Muscle of leg (tissue), 3 donors: ENCODE measurements at regions not wholly inside any gene's neighbourhood (a gene's known extent, or its start where the extent isn't known, plus 50 kb on each side); places are given as distances from the start of the nearest gene placed in this dataset.

ENCODE experiments used
- DNase-seq: peaks from one replicate; pipeline ENCODE4 v3.0.0; 2013
- H3K27ac ChIP-seq: one replicate; pipeline ENCODE4 v1.5.1; 2013; ENCODE audit warnings: mild to moderate bottlenecking, low read length, control low read depth
- H3K27me3 ChIP-seq: one replicate; pipeline ENCODE4 v1.6.1; 2013; ENCODE audit warnings: low read length; ENCODE audit not compliant: control insufficient read depth, insufficient read depth
- H3K36me3 ChIP-seq: one replicate; pipeline ENCODE4 v1.6.1; 2013; ENCODE audit warnings: low read length; ENCODE audit not compliant: control insufficient read depth, insufficient read depth
- H3K4me1 ChIP-seq: one replicate; pipeline ENCODE4 v1.6.1; 2013; ENCODE audit warnings: low read length; ENCODE audit not compliant: control insufficient read depth, insufficient read depth
- H3K4me3 ChIP-seq: one replicate; pipeline ENCODE4 v1.5.1; 2013; ENCODE audit warnings: low read length, control low read depth
- H3K9me3 ChIP-seq: replicated peaks from 2 replicates; pipeline ENCODE4 v1.6.1; 2013; ENCODE audit warnings: low read depth, low read length; ENCODE audit not compliant: control insufficient read depth
- WGBS: methylation state at CpG from one replicate; pipeline ENCODE4 v1.1.5; 2013; ENCODE audit warnings: missing lambda C conversion rate; ENCODE audit not compliant: insufficient coverage; 5-methylcytosine and 5-hydroxymethylcytosine counted together

- Histone ChIP-seq H3K36me3 (no peaks in the 10 kb centered on the region), H3K27ac (no peak overlapping the region)
- WGBS: no CpG with 5 or more reads among the region's 2 CpGs
Observed at GRCh38 chr12:91542666-91543065, 360.0 kb upstream of the DCN start.

GRCh38 chr12:91542067-91542466, 359.4 kb upstream of the DCN start:
- Histone ChIP-seq H3K4me1 (no peaks in the 10 kb centered on the region), H3K9me3 (peaks cover 2% of the 10 kb centered on the region), H3K27me3 (no peaks in the 10 kb centered on the region), H3K27ac (no peak overlapping the region), H3K4me3 (no peak overlapping the region), H3K36me3 (no peaks in the 10 kb centered on the region)
- no CpG with 5 or more reads among the region's 1 CpG for WGBS
- no peak for DNase-seq

More at GRCh38 chr12:91542666-91543065, 360.0 kb upstream of the DCN start:
- H3K4me3 ChIP-seq: no peak overlapping the region
- no peaks in the 10 kb centered on the region for H3K4me1 ChIP-seq
- no peaks in the 10 kb centered on the region for H3K27me3 ChIP-seq
- peaks cover 2% of the 10 kb centered on the region for H3K9me3 ChIP-seq
- DNase-seq: no peak

DNA sequence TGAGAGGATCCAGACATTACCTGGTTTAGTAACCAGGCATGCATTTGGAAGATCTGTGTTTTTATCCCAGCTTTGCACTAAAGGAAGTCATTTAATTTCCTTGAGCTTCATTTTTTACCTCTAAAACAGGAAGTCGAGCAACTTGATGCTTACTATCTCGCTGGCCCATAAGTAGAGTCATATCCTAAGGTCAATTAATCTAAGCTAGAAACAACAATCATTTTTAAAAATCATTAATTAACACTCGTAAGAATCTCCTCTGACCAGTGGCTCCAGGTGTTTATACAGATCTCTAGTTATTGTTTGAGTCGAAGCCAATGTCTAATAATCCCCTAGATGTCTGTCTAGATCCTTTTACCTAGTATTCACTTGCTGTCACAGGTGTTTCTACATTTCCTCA, 355.8 kb upstream of the DCN start:
- DNase-seq: no peak
- Histone ChIP-seq H3K27me3 (no peaks in the 10 kb centered on the region), H3K9me3 (no peaks in the 10 kb centered on the region), H3K36me3 (no peaks in the 10 kb centered on the region), H3K27ac (no peak overlapping the region), H3K4me1 (no peaks in the 10 kb centered on the region), H3K4me3 (no peak overlapping the region)
- 71% methylated on average over 2 of the region's 4 CpGs for WGBS

- Histone ChIP-seq H3K4me1 (no peaks in the 10 kb centered on the region), H3K27ac (no peak overlapping the region), H3K36me3 (no peaks in the 10 kb centered on the region), H3K4me3 (no peak overlapping the region), H3K27me3 (no peaks in the 10 kb centered on the region), H3K9me3 (peaks cover 2% of the 10 kb centered on the region)
- no CpG with 5 or more reads among the region's 1 CpG for WGBS
- no peak for DNase-seq
Observed at GRCh38 chr12:91533366-91533765, 350.7 kb upstream of the DCN start.

DNA sequence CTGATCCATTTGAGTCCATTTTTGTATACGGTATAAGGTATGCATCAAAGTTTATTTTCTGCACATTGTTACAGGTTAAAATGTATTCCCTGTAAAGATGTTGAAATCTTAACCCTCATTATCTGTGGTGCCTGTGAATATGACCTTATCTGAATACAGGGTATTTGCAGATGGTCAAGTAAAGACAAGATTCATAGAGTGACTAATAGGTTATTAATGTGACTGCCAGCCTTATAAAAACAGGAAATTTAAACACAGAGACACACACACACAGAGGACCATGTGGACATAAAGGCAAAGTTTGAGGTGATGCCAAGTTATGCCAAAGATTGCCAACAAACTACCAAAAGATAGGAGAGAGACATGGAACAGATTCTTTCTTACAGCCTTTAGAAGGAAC, 347.2 kb upstream of the DCN start:
- no peaks in the 10 kb centered on the region for H3K36me3 ChIP-seq
- no peaks in the 10 kb centered on the region for H3K27me3 ChIP-seq
- no CpG with 5 or more reads among the region's 1 CpG for WGBS
- H3K4me3 ChIP-seq: no peak overlapping the region
- no peak overlapping the region for H3K27ac ChIP-seq
- DNase-seq: no peak
- H3K4me1 ChIP-seq: no peaks in the 10 kb centered on the region
- peaks cover 2% of the 10 kb centered on the region for H3K9me3 ChIP-seq

GRCh38 chr12:91523831-91524230, 341.2 kb upstream of the DCN start:
- H3K4me3 ChIP-seq: no peak overlapping the region
- 50% methylated on average over 1 of the region's 4 CpGs for WGBS
- H3K9me3 ChIP-seq: no peaks in the 10 kb centered on the region

GRCh38 chr12:91516695-91517047, 334.1 kb upstream of the DCN start:
- no peaks in the 10 kb centered on the region for H3K9me3 ChIP-seq
- H3K27me3 ChIP-seq: no peaks in the 10 kb centered on the region
- no peak for DNase-seq
- H3K36me3 ChIP-seq: no peaks in the 10 kb centered on the region
- H3K4me1 ChIP-seq: no peaks in the 10 kb centered on the region
- H3K27ac ChIP-seq: no peak overlapping the region
- no peak overlapping the region for H3K4me3 ChIP-seq

More at GRCh38 chr12:91523831-91524230, 341.2 kb upstream of the DCN start:
- H3K27ac ChIP-seq: no peak overlapping the region
- H3K36me3 ChIP-seq: no peaks in the 10 kb centered on the region
- H3K27me3 ChIP-seq: no peaks in the 10 kb centered on the region
- no peaks in the 10 kb centered on the region for H3K4me1 ChIP-seq
- DNase-seq: no peak

DNA sequence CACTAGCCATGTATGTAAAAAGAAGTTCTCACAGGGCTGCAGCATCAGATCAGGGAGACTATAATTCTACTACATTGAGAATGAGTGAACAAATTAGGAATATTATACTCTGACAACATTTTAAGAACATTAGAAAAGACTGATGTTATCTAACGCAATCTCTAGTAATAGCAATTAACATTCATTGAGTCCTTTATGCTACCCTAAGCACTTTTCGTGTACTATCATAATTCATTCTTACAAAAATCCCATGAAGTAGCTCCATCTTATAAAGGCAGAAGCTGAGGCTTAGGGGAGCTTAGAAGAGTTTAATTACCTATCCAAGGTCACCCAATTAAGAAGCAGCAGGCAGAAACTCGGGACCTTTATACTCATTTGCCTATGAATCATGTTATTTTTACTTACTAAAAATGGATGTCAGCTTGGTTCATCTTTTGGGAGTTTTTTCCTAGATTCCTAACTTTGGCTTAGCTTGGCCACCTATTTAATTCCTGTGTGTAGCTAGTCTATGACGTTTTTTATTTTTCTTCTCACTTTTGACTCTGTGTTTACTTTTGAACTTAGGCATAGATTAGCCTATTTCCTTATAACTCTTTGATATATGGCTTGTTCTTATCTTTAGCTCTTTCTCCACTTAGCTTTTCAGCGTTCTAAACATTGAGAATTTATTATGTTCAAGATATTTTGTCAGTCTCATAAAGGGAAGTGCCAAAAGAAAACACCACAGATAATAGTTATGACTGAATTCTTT, 333.5 kb upstream of the DCN start:
- H3K36me3 ChIP-seq: no peaks in the 10 kb centered on the region
- H3K27me3 ChIP-seq: no peaks in the 10 kb centered on the region
- H3K4me1 ChIP-seq: no peaks in the 10 kb centered on the region
- no peak overlapping the region for H3K4me3 ChIP-seq
- DNase-seq: no peak
- WGBS: no CpG with 5 or more reads among the region's 5 CpGs
- H3K9me3 ChIP-seq: no peaks in the 10 kb centered on the region
- no peak overlapping the region for H3K27ac ChIP-seq

DNA sequence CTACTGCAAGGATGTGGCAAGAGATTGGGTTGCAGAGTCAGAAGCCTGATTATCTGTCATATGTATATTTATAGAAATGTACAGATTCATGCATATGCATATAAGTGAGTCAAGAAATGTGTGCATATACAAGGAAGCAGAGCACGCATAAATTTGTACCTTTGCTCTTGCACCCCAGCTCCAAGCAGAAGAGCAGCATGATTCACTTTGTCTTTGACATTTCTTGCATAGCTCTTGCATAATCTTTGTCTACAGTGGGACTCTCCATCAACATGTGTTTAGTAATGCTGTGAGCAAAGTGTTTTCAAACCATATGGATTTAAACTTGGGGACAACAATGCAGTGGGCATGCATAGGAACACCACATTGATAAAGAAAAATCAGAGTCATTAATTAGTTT, 330.7 kb upstream of the DCN start:
- no CpG with 5 or more reads among the region's 1 CpG for WGBS
- H3K27ac ChIP-seq: no peak overlapping the region

GRCh38 chr12:91511795-91512420, 329.3 kb upstream of the DCN start:
- H3K4me1 ChIP-seq: no peaks in the 10 kb centered on the region
- H3K4me3 ChIP-seq: no peak overlapping the region
- H3K36me3 ChIP-seq: no peaks in the 10 kb centered on the region
- H3K27ac ChIP-seq: no peak overlapping the region
- no peaks in the 10 kb centered on the region for H3K27me3 ChIP-seq
- no CpG with 5 or more reads among the region's 1 CpG for WGBS
- no peak for DNase-seq
- H3K9me3 ChIP-seq: no peaks in the 10 kb centered on the region

More for the DNA sequence above, 330.7 kb upstream of the DCN start:
- H3K36me3 ChIP-seq: no peaks in the 10 kb centered on the region
- no peak for DNase-seq
- no peaks in the 10 kb centered on the region for H3K9me3 ChIP-seq
- no peak overlapping the region for H3K4me3 ChIP-seq
- no peaks in the 10 kb centered on the region for H3K4me1 ChIP-seq
- no peaks in the 10 kb centered on the region for H3K27me3 ChIP-seq
